H1 (cell line): ENCODE measurements at regions not wholly inside any gene's neighbourhood (a gene's known extent, or its start where the extent isn't known, plus 50 kb on each side); places are given as distances from the start of the nearest gene placed in this dataset.

ENCODE experiments used
- CTCF ChIA-PET: fragments of 300-600 bp; sonication (Branson Sonifier 250); formaldehyde crosslinking; loops from one replicate; lab custom pipeline; 2021; ENCODE audit not compliant: partially characterized antibody; lab: Charles Lee
- POLR2A ChIA-PET: fragments of 300-600 bp; sonication (Branson Sonifier 250); formaldehyde crosslinking; loops from one replicate; lab custom pipeline; 2021; ENCODE audit warnings: inconsistent platforms; ENCODE audit not compliant: partially characterized antibody; lab: Charles Lee
- DNase-seq, 2 experiments: peaks; one replicate each; pipeline versions ENCODE4 v3.0.0 to v3.0.0-alpha.2; 2010 to 2022; ENCODE audit warnings: low spot score in 2 of 2, low read depth in 1 of 2, mixed read lengths in 1 of 2
- FAIRE-seq: peaks from 2 replicates; lab custom pipeline; 2011; peaks lifted over from hg19 to GRCh38; lab: Jason Lieb, UNC
- H2AFZ ChIP-seq: 2 replicates; pipeline ENCODE4 v1.8.1; 2012; ENCODE audit warnings: low read length, inconsistent platforms
- H2AK5ac ChIP-seq: 2 replicates; pipeline ENCODE4 v1.6.1; 2013; ENCODE audit warnings: low read depth, low read length
- H2BK120ac ChIP-seq: replicated peaks from 2 replicates; pipeline ENCODE3; 2013; ENCODE audit warnings: low read depth, low read length, inconsistent platforms
- H2BK12ac ChIP-seq: 2 replicates; pipeline ENCODE4 v1.6.1; 2013; ENCODE audit warnings: low read depth, low read length
- H2BK15ac ChIP-seq: 2 replicates; pipeline ENCODE4 v1.6.1; 2013; ENCODE audit warnings: low read length
- H2BK20ac ChIP-seq: 2 replicates; pipeline ENCODE4 v1.6.1; 2013; ENCODE audit warnings: low read length
- H2BK5ac ChIP-seq: 2 replicates; pipeline ENCODE4 v1.6.1; 2013; ENCODE audit warnings: low read depth, low read length
- H3K14ac ChIP-seq: 2 replicates; pipeline ENCODE4 v1.6.1; 2013; ENCODE audit warnings: inconsistent platforms; ENCODE audit not compliant: insufficient read length
- H3K18ac ChIP-seq: 2 replicates; pipeline ENCODE4 v1.6.1; 2013; ENCODE audit warnings: low read length; ENCODE audit errors: extremely low read depth
- H3K23ac ChIP-seq: 2 replicates; pipeline ENCODE4 v1.6.1; 2013; ENCODE audit warnings: inconsistent platforms; ENCODE audit not compliant: insufficient read length
- H3K23me2 ChIP-seq: 2 replicates; pipeline ENCODE4 v1.6.1; 2013; ENCODE audit warnings: low read depth, low read length
- H3K27ac ChIP-seq: 2 replicates; pipeline ENCODE4 v1.6.1; 2011; ENCODE audit warnings: low read depth, low read length, inconsistent platforms
- H3K27me3 ChIP-seq, 4 experiments: replicated peaks in 1 of 4; 1 replicate in 1 of 4; 2 replicates in 3 of 4; pipeline versions ENCODE4 v1.6.1 to v1.8.1; 2011 to 2013; ENCODE audit warnings: low read length in 3 of 4, mild to moderate bottlenecking in 3 of 4, inconsistent platforms in 2 of 4, mixed read lengths in 2 of 4, moderate library complexity in 1 of 4; ENCODE audit not compliant: control insufficient read depth in 3 of 4, insufficient read depth in 3 of 4; ENCODE audit errors: extremely low read depth in 1 of 4
- H3K36me3 ChIP-seq, 4 experiments: 2 replicates each; pipeline versions ENCODE4 v1.6.1 to v1.8.1; 2011 to 2013; ENCODE audit warnings: mild to moderate bottlenecking in 4 of 4, low read length in 3 of 4, moderate library complexity in 2 of 4, control low read depth in 1 of 4, inconsistent platforms in 1 of 4; ENCODE audit not compliant: insufficient read depth in 4 of 4, control insufficient read depth in 2 of 4
- H3K4ac ChIP-seq: replicated peaks from 2 replicates; pipeline ENCODE3; 2013; ENCODE audit warnings: low read length, low read depth, mixed read lengths, inconsistent platforms; ENCODE audit not compliant: insufficient read length
- H3K4me1 ChIP-seq, 4 experiments: replicated peaks in 1 of 4; 1 replicate in 1 of 4; 2 replicates in 3 of 4; pipeline versions ENCODE4 v1.6.1 to v1.8.1; 2011 to 2013; ENCODE audit warnings: low read length in 3 of 4, inconsistent platforms in 2 of 4, mixed read lengths in 1 of 4; ENCODE audit not compliant: insufficient read depth in 4 of 4, control insufficient read depth in 3 of 4
- H3K4me2 ChIP-seq, 2 experiments: 2 replicates each; pipeline versions ENCODE4 v1.6.1 to v1.8.1; 2011 to 2013; ENCODE audit warnings: low read depth in 2 of 2, low read length in 2 of 2, control low read depth in 1 of 2, inconsistent platforms in 1 of 2, mild to moderate bottlenecking in 1 of 2; ENCODE audit not compliant: insufficient read depth in 1 of 2
- H3K4me3 ChIP-seq, 4 experiments: fragments of 200-600, 300-600 bp in 1 of 4; sonication (generic), shearing (Covaris generic), sonication (Bioruptor Twin) in 1 of 4; 2 replicates each; pipeline versions ENCODE4 v1.5.1 to v1.8.1; 2011 to 2016; ENCODE audit warnings: low read length in 4 of 4, low read depth in 3 of 4, control low read depth in 2 of 4, inconsistent platforms in 2 of 4, mild to moderate bottlenecking in 2 of 4, mixed read lengths in 1 of 4, moderate library complexity in 1 of 4; ENCODE audit not compliant: insufficient read depth in 2 of 4; ENCODE audit errors: extremely low read depth in 1 of 4
- H3K56ac ChIP-seq: replicated peaks from 2 replicates; pipeline ENCODE3; 2013; ENCODE audit warnings: low read depth, mild to moderate bottlenecking, mixed read lengths, low read length, inconsistent platforms; ENCODE audit not compliant: insufficient read length
- H3K79me1 ChIP-seq: 2 replicates; pipeline ENCODE4 v1.6.1; 2013; ENCODE audit warnings: low read depth, low read length, control low read depth
- H3K79me2 ChIP-seq, 2 experiments: 2 replicates each; pipeline versions ENCODE4 v1.6.1 to v1.8.1; 2012 to 2013; ENCODE audit warnings: low read length in 2 of 2, mild to moderate bottlenecking in 2 of 2, inconsistent platforms in 1 of 2; ENCODE audit not compliant: insufficient read depth in 2 of 2, control insufficient read depth in 1 of 2
- H3K9ac ChIP-seq, 4 experiments: replicated peaks in 1 of 4; 1 replicate in 1 of 4; 2 replicates in 3 of 4; pipeline versions ENCODE4 v1.6.1 to v1.8.1; 2011 to 2013; ENCODE audit warnings: low read depth in 3 of 4, low read length in 3 of 4, control low read depth in 2 of 4, mild to moderate bottlenecking in 2 of 4, moderate library complexity in 2 of 4, inconsistent platforms in 1 of 4; ENCODE audit errors: extremely low read depth in 1 of 4
- H3K9me3 ChIP-seq, 2 experiments: 2 replicates each; pipeline versions ENCODE4 v1.6.1 to v1.8.1; 2012 to 2013; ENCODE audit warnings: mild to moderate bottlenecking in 2 of 2, moderate library complexity in 2 of 2, control low read depth in 1 of 2, inconsistent platforms in 1 of 2, low read depth in 1 of 2, low read length in 1 of 2, mixed read lengths in 1 of 2; ENCODE audit not compliant: insufficient read depth in 2 of 2
- H4K20me1 ChIP-seq, 2 experiments: replicated peaks in 1 of 2; 2 replicates each; pipeline versions ENCODE3 to v1.8.1; 2011 to 2013; ENCODE audit warnings: inconsistent platforms in 2 of 2, low read length in 2 of 2, mild to moderate bottlenecking in 1 of 2; ENCODE audit not compliant: insufficient read depth in 2 of 2, control insufficient read depth in 1 of 2
- H4K5ac ChIP-seq: 2 replicates; pipeline ENCODE4 v1.6.1; 2013; ENCODE audit warnings: low read length, low read depth, mixed read lengths, inconsistent platforms; ENCODE audit not compliant: insufficient read length
- H4K8ac ChIP-seq: 2 replicates; pipeline ENCODE4 v1.8.0; 2013; ENCODE audit warnings: mild to moderate bottlenecking, moderate library complexity, low read length, inconsistent platforms; ENCODE audit not compliant: insufficient read depth; ENCODE audit errors: extremely low read depth
- H4K91ac ChIP-seq: replicated peaks from 2 replicates; pipeline ENCODE3; 2013; ENCODE audit warnings: low read length, mixed read lengths, inconsistent platforms; ENCODE audit not compliant: insufficient read length
- CBX8 ChIP-seq: fragments of 300-800, 300-1000 bp; sonication (generic); IDR thresholded peaks from 2 replicates; pipeline ENCODE4 v1.7.1; 2016; ENCODE audit warnings: low read depth, low read length, borderline replicate concordance
- CREB1 ChIP-seq: IDR thresholded peaks from 2 replicates; pipeline ENCODE4 v1.6.1; 2012; ENCODE audit warnings: inconsistent platforms
- NRF1 ChIP-seq: IDR thresholded peaks from 2 replicates; pipeline ENCODE4 v1.6.1; 2011; ENCODE audit warnings: mild to moderate bottlenecking, low read depth, low read length, improper control_type of control experiment
- SP2 ChIP-seq: IDR thresholded peaks from 2 replicates; pipeline ENCODE4 v1.6.1; 2012; ENCODE audit warnings: mild to moderate bottlenecking, low read length, inconsistent platforms
- SP4 ChIP-seq: IDR thresholded peaks from 2 replicates; pipeline ENCODE4 v1.6.1; 2012; ENCODE audit warnings: low read length, inconsistent platforms
- TAF1 ChIP-seq: IDR thresholded peaks from 2 replicates; pipeline ENCODE4 v1.6.1; 2011; ENCODE audit warnings: mild to moderate bottlenecking, low read depth, low read length
- WGBS, 2 experiments: shearing (Covaris generic) in 1 of 2; methylation state at CpG; one replicate each; pipeline versions ENCODE4 v1.1.6 to v1.1.7; 2013 to 2015; ENCODE audit warnings: low lambda C conversion rate in 2 of 2, mixed read lengths in 2 of 2, inconsistent platforms in 1 of 2, low coverage in 1 of 2, missing lambda C conversion rate in 1 of 2; ENCODE audit not compliant: insufficient replicate concordance in 2 of 2, insufficient coverage in 1 of 2, insufficient read length in 1 of 2; ENCODE audit errors: extremely low coverage in 1 of 2, missing lambda C conversion rate in 1 of 2; 5-methylcytosine and 5-hydroxymethylcytosine counted together

DNA sequence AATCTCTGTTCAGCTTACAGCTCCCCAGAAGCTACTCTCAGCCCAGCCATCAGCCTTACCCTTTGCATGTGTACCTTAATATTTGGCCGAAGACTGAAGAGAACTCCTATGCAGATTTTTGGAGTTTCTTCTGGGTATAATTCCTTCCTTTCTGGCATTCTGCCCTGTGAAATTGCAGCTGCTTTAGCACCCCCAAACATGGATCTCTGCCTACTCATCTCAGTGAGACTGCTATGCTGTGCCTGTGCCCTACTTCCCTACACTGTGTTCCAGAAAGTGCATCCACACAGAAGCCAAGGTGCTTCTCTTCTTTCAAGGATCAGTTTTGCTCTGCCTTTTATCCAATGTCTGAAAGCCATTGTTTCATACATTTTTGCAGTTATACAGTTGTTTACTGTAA lies 81.6 kb downstream of the NPY start:
- 94% methylated on average over 1 of the region's 1 CpG; no CpG with 5 or more reads in 1 of the 2 experiments for WGBS, 2 experiments
- H2BK20ac ChIP-seq = no peak overlapping the region
- no peak overlapping the region for H3K4me3 ChIP-seq
- no peaks in the 10 kb centered on the region for H3K23me2 ChIP-seq
- no peak overlapping the region for H2BK12ac ChIP-seq
- no peak overlapping the region; the same call in 1 of the 2 replicates for H2AK5ac ChIP-seq
- H4K20me1 ChIP-seq = no peaks in the 10 kb centered on the region
- no peak overlapping the region for H3K4me2 ChIP-seq
- no peaks in the 10 kb centered on the region for H3K27me3 ChIP-seq
- no peaks in the 10 kb centered on the region for H3K9me3 ChIP-seq
- no peak overlapping the region for H2BK15ac ChIP-seq
- H3K23ac ChIP-seq = no peak overlapping the region
- TF ChIP-seq TAF1 (no peak), SP4 (no peak), CBX8 (no peak), SP2 (no peak), NRF1 (no peak), CREB1 (no peak)
- H2BK120ac ChIP-seq = no peak overlapping the region
- POLR2A ChIA-PET = interaction anchor here (1.1 to 2.3 kb wide), 3 partner anchors 8 to 41 kb away, joined by 3 to 5 read pairs (median 4); no protein-coding TSS in a partner anchor
- no peaks in the 10 kb centered on the region for H3K79me2 ChIP-seq
- H4K91ac ChIP-seq = no peak overlapping the region
- no peak overlapping the region for H3K4ac ChIP-seq
- no peak overlapping the region for H2AFZ ChIP-seq
- no peak overlapping the region for H3K56ac ChIP-seq
- no peak overlapping the region for H3K18ac ChIP-seq
- H2BK5ac ChIP-seq = no peak overlapping the region
- no peaks in the 10 kb centered on the region for H3K79me1 ChIP-seq
- FAIRE-seq (no peak), DNase-seq (no peak)
- H3K14ac ChIP-seq = no peak overlapping the region
- no peak overlapping the region for H4K8ac ChIP-seq
- H4K5ac ChIP-seq = no peak overlapping the region
- H3K36me3 ChIP-seq = no peaks in the 10 kb centered on the region
- CTCF ChIA-PET = interaction anchor here (0.8 to 2.1 kb wide), 4 partner anchors 13 to 47 kb away, joined by 3 to 6 read pairs (median 4); no protein-coding TSS in a partner anchor
- no peak overlapping the region for H3K27ac ChIP-seq
- no peak overlapping the region for H3K9ac ChIP-seq
- no peaks in the 10 kb centered on the region for H3K4me1 ChIP-seq
